Smooth muscle cell (in vitro differentiated cells): ENCODE measurements at regions not wholly inside any gene's neighbourhood (a gene's known extent, or its start where the extent isn't known, plus 50 kb on each side); places are given as distances from the start of the nearest gene placed in this dataset.

Source experiments
- DNase-seq: peaks from one replicate; lab custom pipeline; 2025; ENCODE audit not compliant: unreplicated experiment; lab: John Stamatoyannopoulos, UW
- H2AFZ ChIP-seq: fragments of 200-600 bp; sonication (generic); 2 replicates; pipeline ENCODE4 v1.6.0; 2016; ENCODE audit warnings: antibody characterized with exemption, low read depth, mild to moderate bottlenecking
- H3F3A ChIP-seq: fragments of 200-600 bp; sonication (generic); 2 replicates; pipeline ENCODE4 v1.6.0; 2017; ENCODE audit warnings: antibody characterized with exemption, low read depth
- H3K27ac ChIP-seq: fragments of 200-600 bp; sonication (generic); 2 replicates; pipeline ENCODE4 v1.5.1; 2016; ENCODE audit warnings: low read depth, mild to moderate bottlenecking
- H3K27me3 ChIP-seq: fragments of 200-600 bp; sonication (generic); 2 replicates; pipeline ENCODE4 v1.6.1; 2016; ENCODE audit warnings: low read depth, mild to moderate bottlenecking
- H3K36me3 ChIP-seq: fragments of 200-600 bp; sonication (generic); 2 replicates; pipeline ENCODE4 v1.5.1; 2016; ENCODE audit warnings: low read depth
- H3K4me1 ChIP-seq: fragments of 200-600 bp; sonication (generic); 2 replicates; pipeline ENCODE4 v1.5.1; 2016; ENCODE audit warnings: low read depth
- H3K4me2 ChIP-seq: fragments of 200-600 bp; sonication (generic); 2 replicates; pipeline ENCODE4 v1.6.0; 2016; ENCODE audit warnings: mild to moderate bottlenecking
- H3K4me3 ChIP-seq: fragments of 200-600 bp; sonication (generic); 2 replicates; pipeline ENCODE4 v1.5.1; 2016; ENCODE audit warnings: mild to moderate bottlenecking
- H3K79me2 ChIP-seq: fragments of 200-600 bp; sonication (generic); 2 replicates; pipeline ENCODE4 v1.6.0; 2016; ENCODE audit warnings: low read depth, mild to moderate bottlenecking
- H3K9ac ChIP-seq: fragments of 200-600 bp; sonication (generic); 2 replicates; pipeline ENCODE4 v1.6.0; 2016; ENCODE audit warnings: low read depth
- H3K9me3 ChIP-seq: fragments of 200-600 bp; sonication (generic); replicated peaks from 2 replicates; pipeline ENCODE4 v1.5.1; 2016; ENCODE audit warnings: low read depth
- H4K20me1 ChIP-seq: fragments of 200-600 bp; sonication (generic); 2 replicates; pipeline ENCODE4 v1.6.0; 2016; ENCODE audit warnings: low read depth
- WGBS: methylation state at CpG from one replicate; pipeline ENCODE4 v1.1.7; 2016; ENCODE audit warnings: low lambda C conversion rate; 5-methylcytosine and 5-hydroxymethylcytosine counted together
- TF ChIP-seq, protein P1 (sequence below): fragments of 200-600 bp; sonication (generic); IDR thresholded peaks from 2 replicates; pipeline ENCODE4 v1.5.1; 2017; ENCODE audit warnings: borderline replicate concordance, mild to moderate bottlenecking, antibody characterized with exemption; ENCODE audit not compliant: insufficient read depth, poor library complexity, severe bottlenecking

DNA sequence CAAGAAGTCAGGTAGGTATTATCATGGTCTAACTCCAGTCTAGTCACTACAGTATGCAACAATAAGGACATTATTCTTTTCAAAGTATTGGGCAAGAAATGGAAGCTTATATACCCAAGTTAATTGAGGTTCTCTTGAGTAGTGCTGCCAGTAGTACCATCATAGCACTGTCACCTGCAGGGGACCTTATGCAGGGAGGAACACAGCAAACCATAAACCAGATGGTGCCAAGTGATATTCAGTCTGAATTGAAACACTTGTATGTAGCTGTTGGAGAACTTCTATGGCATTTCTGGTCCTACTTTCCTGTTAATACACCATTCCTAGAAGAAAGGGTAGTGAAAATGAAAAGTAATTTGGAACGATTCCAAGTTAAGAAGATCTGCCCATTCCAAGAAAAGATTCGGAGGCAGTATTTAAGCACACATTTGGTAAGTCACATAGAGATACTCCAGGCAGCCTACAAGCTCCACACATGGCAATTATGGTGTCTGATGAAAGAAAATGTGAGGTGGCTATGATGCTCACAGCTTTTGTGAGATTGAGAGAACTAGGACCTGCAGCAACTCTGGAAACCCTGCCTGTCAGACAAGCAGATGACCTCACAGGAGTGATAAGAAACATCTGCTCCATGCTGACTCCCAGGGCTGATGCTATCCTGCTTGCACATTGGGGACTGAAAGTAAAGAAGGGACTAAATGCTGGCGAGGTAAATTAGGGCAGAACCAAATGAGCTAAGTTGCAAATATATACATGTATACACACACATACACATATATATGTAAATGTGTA is 174.7 kb downstream of the MC4R start:
- WGBS: 71% methylated on average over 3 of the region's 3 CpGs
- no peak overlapping the region for H3K27ac ChIP-seq
- no peaks in the 10 kb centered on the region for H3K9me3 ChIP-seq
- no peaks in the 10 kb centered on the region for H3K27me3 ChIP-seq
- H3K4me3 ChIP-seq: no peak overlapping the region
- TF ChIP-seq, protein P1, sequence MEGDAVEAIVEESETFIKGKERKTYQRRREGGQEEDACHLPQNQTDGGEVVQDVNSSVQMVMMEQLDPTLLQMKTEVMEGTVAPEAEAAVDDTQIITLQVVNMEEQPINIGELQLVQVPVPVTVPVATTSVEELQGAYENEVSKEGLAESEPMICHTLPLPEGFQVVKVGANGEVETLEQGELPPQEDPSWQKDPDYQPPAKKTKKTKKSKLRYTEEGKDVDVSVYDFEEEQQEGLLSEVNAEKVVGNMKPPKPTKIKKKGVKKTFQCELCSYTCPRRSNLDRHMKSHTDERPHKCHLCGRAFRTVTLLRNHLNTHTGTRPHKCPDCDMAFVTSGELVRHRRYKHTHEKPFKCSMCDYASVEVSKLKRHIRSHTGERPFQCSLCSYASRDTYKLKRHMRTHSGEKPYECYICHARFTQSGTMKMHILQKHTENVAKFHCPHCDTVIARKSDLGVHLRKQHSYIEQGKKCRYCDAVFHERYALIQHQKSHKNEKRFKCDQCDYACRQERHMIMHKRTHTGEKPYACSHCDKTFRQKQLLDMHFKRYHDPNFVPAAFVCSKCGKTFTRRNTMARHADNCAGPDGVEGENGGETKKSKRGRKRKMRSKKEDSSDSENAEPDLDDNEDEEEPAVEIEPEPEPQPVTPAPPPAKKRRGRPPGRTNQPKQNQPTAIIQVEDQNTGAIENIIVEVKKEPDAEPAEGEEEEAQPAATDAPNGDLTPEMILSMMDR: no peak
- H3K9ac ChIP-seq: no peak overlapping the region
- H3K79me2 ChIP-seq: no peaks in the 10 kb centered on the region
- H2AFZ ChIP-seq: no peak overlapping the region
- H3F3A ChIP-seq: no peaks in the 10 kb centered on the region
- no peaks in the 10 kb centered on the region for H3K4me1 ChIP-seq
- no peak overlapping the region for H3K4me2 ChIP-seq
- no peaks in the 10 kb centered on the region for H3K36me3 ChIP-seq
- DNase-seq: no peak
- no peaks in the 10 kb centered on the region for H4K20me1 ChIP-seq

DNA sequence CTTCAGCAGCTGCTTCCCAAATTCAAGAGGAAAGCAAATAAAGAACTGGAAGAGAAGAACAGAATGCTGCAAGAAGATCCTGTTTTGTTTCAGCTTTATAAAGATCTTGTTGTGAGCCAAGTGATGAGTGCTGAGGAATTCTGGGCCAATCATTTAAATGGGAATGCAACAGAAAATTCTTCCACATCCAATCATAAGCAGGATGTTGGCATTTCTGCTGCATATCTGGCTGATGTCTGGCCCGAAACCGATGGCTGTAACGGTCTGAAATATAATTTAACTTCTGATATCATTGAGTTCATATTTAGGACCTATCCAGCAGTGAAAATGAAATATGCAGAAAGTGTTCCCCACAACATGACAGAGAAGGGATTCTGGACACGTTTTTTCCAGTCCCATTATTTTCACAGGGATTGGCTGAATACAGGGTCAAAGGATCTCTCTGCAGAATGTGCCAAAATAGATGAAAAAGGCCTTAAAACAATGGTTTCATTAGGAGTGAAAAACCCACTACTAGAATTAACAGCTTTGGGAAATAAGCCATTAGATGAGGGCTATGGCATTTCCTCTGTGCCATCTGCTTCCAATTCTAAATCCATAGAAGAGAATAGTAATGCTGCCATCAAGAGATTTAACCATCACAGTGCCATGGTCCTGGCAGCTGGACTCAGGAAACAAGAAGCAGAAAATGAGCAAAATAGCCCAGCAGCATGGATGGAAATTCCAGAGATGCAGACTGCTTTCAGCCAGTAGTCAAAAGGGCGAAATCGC is 175.6 kb downstream of the MC4R start:
- TF ChIP-seq, protein P1: no peak
- no peak for DNase-seq
- no peaks in the 10 kb centered on the region for H3K79me2 ChIP-seq
- no peaks in the 10 kb centered on the region for H3K36me3 ChIP-seq
- H3F3A ChIP-seq: no peaks in the 10 kb centered on the region
- H3K4me2 ChIP-seq: no peak overlapping the region
- no peak overlapping the region for H3K9ac ChIP-seq
- no peaks in the 10 kb centered on the region for H3K27me3 ChIP-seq
- 78% methylated on average over 6 of the region's 6 CpGs for whole genome bisulfite sequencing
- no peak overlapping the region for H2AFZ ChIP-seq
- no peaks in the 10 kb centered on the region for H3K4me1 ChIP-seq
- no peak overlapping the region for H3K27ac ChIP-seq
- no peak overlapping the region for H3K4me3 ChIP-seq
- no peaks in the 10 kb centered on the region for H3K9me3 ChIP-seq
- H4K20me1 ChIP-seq: no peaks in the 10 kb centered on the region

DNA sequence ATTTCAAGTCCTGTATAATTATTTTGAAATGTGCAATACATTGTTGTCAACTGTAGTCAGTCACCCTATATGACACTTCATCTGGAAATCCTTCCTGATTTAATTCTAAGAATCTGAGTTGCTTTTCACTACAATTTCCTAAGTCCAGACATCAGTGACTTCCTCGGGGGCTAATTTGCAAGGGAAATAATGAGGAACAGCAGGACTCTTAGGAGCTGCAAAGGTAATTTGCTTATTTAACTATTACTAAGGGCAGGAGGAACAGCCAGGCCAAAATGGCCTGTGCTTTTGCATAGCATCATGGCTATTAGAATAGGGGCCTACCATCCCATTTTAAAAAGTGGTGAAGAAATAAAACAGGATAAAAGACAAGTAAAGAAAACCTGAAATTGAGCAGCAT is 178.8 kb downstream of the MC4R start:
- Histone ChIP-seq H3K9me3 (no peaks in the 10 kb centered on the region), H3F3A (no peaks in the 10 kb centered on the region), H3K36me3 (no peaks in the 10 kb centered on the region), H2AFZ (no peak overlapping the region), H3K9ac (no peak overlapping the region), H3K27ac (no peak overlapping the region), H4K20me1 (no peaks in the 10 kb centered on the region), H3K4me2 (no peak overlapping the region), H3K79me2 (no peaks in the 10 kb centered on the region), H3K4me1 (no peaks in the 10 kb centered on the region), H3K4me3 (no peak overlapping the region), H3K27me3 (no peaks in the 10 kb centered on the region)
- TF ChIP-seq, protein P1: no peak
- DNase-seq: no peak
- WGBS: 54% methylated on average over 1 of the region's 1 CpG
